ENCODE measurements at regions not wholly inside any gene's neighbourhood (a gene's known extent, or its start where the extent isn't known, plus 50 kb on each side); places are given as distances from the start of the nearest gene placed in this dataset.
"Not testable (repeated sequence)": the region's sequence is repeated elsewhere in the genome, so short reads cannot be mapped to it uniquely, and the experiment has no call there.

DNA sequence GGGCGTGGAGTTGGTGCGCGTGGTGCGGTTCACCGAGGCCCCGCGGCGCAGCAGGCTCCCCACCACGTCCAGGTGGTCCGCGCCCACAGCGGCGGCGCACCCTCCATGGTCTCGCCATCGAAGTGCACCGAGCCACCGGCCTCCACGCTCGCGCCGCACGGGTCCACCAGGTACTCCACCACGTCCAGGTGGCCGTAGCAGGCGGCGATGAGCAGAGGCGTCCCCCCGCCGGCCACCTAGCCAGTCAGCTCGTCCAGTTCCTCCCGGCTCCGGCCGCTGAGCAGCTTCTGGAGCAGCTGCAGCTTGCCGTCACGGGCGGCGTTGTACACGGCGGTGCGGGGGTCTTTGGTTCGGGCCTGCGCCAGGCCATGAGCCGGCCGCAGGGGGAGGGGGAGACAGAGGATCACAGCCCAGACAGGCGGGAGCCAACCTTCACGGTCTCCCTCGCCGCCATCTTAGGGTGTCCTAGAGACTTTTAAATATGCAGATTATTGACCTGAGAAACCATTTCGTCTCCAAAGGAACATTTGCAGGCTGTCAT lies 149.8 kb downstream of the POTEC start:
- H3K36me3 Mint-ChIP-seq (ENCODE audit: low read depth); H3K4me3 Mint-ChIP-seq; H3K4me1 Mint-ChIP-seq (ENCODE audit: low read depth); H3K27ac Mint-ChIP-seq; CTCF ChIA-PET; intact Hi-C loops (cut with micrococcal nuclease); H3K9me3 Mint-ChIP-seq; DNase-seq; H3K27me3 Mint-ChIP-seq (ENCODE audit: low read depth): not testable (repeated sequence)

DNA sequence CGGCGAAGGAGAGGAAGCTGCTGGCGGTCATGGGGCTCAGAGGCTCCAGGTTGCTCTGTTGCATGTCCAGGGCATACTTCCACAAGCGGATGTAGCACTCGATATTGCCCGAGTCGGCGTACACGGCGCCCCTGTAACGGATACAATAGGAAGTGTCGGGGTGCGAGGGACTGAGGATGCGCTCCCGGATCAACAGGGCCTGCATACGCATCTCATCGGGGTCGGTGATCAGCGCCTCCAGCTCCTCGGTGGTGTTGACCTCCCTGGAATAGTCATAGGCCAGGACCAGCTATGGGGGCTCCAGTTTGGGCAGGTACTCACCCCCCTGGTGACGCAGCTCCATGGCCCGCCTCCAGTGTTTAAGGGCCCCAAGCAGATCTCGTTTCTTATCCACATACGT lies 150.8 kb downstream of the POTEC start:
- intact Hi-C loops (cut with micrococcal nuclease); H3K27me3 Mint-ChIP-seq (ENCODE audit: low read depth); H3K36me3 Mint-ChIP-seq (ENCODE audit: low read depth): not testable (repeated sequence)

DNA sequence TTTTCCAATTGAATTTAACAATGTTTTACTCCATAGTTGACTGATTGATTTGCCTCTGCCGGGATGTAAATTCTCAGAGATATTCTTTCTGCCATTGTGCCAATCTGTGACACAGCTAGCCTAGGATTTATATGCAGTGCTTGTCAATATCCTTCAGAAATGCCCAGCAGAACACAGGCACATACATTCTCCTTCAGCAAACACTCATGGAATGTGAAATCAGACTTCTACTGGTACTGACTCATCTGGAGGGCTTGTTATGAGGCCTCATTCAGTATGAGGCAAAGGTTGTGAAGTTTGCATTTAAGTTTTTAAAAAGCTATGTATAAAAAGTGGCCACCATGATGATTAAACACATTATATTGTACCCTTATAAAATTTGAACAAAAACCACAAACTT lies 158.4 kb downstream of the POTEC start:
- H3K4me1 Mint-ChIP-seq (ENCODE audit: low read depth); H3K9me3 Mint-ChIP-seq; DNase-seq; intact Hi-C loops (cut with micrococcal nuclease); H3K27me3 Mint-ChIP-seq (ENCODE audit: low read depth); H3K27ac Mint-ChIP-seq; CTCF ChIA-PET; H3K4me3 Mint-ChIP-seq; H3K36me3 Mint-ChIP-seq (ENCODE audit: low read depth): not testable (repeated sequence)

More for the DNA sequence above, 150.8 kb downstream of the POTEC start:
- CTCF ChIA-PET; H3K9me3 Mint-ChIP-seq; H3K27ac Mint-ChIP-seq; H3K4me1 Mint-ChIP-seq (ENCODE audit: low read depth); DNase-seq; H3K4me3 Mint-ChIP-seq: not testable (repeated sequence)

DNA sequence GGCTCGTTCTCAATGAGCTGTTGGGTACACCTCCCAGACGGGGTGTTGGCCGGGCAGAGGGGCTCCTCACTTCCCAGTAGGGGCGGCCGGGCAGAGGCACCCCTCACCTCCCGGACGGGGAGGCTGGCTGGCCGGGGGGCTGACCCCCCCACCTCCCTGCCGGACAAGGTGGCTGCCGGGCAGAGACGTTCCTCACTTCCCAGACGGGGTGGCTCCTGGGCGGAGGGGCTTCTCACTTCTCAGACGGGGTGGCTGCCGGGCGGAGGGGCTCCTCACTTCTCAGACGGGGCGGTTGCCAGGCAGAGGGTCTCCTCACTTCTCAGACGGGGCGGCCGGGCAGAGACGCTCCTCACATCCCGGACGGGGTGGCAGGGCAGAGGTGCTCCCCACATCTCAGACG lies 160.7 kb downstream of the POTEC start:
- DNase-seq; H3K27ac Mint-ChIP-seq; H3K9me3 Mint-ChIP-seq; H3K27me3 Mint-ChIP-seq (ENCODE audit: low read depth); H3K4me1 Mint-ChIP-seq (ENCODE audit: low read depth); H3K4me3 Mint-ChIP-seq; H3K36me3 Mint-ChIP-seq (ENCODE audit: low read depth); CTCF ChIA-PET; intact Hi-C loops (cut with micrococcal nuclease): not testable (repeated sequence)

DNA sequence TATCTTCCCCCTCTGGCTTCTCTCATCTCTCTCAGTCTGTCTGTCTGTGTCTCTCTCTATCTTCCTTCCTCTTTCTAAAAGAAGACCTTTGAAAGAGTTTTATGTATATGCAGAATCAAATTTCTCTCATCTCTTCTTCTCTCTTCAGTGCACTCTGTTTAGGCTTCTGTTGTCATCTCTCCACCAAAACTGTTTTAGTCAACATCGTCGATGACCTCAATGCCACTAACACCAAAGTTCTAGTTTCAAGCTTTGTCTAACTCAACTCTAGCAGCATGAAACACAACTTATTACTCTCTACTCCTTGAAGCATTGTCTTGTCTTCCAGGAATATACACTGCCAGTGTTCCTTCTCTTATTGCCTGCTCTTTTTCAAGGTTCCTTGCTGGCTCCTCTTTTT lies 163.9 kb downstream of the POTEC start:
- H3K27ac Mint-ChIP-seq; DNase-seq; CTCF ChIA-PET; H3K27me3 Mint-ChIP-seq (ENCODE audit: low read depth); H3K4me1 Mint-ChIP-seq (ENCODE audit: low read depth); H3K9me3 Mint-ChIP-seq; H3K36me3 Mint-ChIP-seq (ENCODE audit: low read depth); intact Hi-C loops (cut with micrococcal nuclease); H3K4me3 Mint-ChIP-seq: not testable (repeated sequence)

DNA sequence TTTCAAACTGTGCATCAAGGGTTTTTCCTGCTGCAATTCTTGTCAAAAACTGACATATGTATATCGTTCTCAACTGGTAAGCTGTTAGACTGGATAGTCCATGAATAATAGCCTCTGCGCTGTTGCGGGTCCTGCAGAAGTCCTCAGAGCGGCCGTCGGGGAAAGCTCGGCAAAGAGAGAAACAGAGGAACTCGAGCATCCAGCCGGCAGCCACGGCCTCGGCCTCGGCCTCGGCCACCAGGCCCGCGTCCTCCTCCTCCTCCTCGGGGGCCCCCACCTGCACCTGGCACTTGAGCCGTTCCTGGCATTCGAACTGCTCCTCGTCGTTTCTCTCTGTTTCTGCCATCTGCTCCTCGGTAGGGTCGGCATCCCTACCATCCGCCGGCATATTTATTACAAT lies 165.0 kb downstream of the POTEC start:
- intact Hi-C loops (cut with micrococcal nuclease); H3K4me3 Mint-ChIP-seq; CTCF ChIA-PET; H3K27ac Mint-ChIP-seq; H3K9me3 Mint-ChIP-seq; H3K4me1 Mint-ChIP-seq (ENCODE audit: low read depth); DNase-seq; H3K27me3 Mint-ChIP-seq (ENCODE audit: low read depth); H3K36me3 Mint-ChIP-seq (ENCODE audit: low read depth): not testable (repeated sequence)

DNA sequence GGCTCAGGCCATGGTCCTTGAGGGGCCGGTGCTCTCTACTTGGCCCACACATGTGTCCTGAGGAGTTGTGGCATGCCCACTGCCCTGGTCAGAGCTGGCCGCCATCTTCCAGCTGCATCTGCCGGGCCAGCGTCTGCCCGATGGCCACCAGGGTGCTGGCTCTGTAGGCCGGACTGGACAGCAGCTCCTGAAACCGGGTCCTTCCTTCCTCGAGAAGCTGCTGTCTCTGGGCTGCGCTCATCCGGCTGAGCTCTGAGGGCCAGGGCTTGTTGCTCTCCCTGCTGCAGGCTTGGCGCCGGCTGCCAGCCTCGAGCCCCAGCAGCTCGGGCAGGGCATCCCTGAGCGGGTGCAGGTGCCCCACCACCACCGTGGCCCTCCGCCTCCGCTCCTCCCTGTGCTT lies 182.1 kb downstream of the POTEC start:
- DNase-seq; intact Hi-C loops (cut with micrococcal nuclease); CTCF ChIA-PET; H3K9me3 Mint-ChIP-seq; H3K4me3 Mint-ChIP-seq; H3K4me1 Mint-ChIP-seq (ENCODE audit: low read depth); H3K27ac Mint-ChIP-seq; H3K27me3 Mint-ChIP-seq (ENCODE audit: low read depth); H3K36me3 Mint-ChIP-seq (ENCODE audit: low read depth): not testable (repeated sequence)

DNA sequence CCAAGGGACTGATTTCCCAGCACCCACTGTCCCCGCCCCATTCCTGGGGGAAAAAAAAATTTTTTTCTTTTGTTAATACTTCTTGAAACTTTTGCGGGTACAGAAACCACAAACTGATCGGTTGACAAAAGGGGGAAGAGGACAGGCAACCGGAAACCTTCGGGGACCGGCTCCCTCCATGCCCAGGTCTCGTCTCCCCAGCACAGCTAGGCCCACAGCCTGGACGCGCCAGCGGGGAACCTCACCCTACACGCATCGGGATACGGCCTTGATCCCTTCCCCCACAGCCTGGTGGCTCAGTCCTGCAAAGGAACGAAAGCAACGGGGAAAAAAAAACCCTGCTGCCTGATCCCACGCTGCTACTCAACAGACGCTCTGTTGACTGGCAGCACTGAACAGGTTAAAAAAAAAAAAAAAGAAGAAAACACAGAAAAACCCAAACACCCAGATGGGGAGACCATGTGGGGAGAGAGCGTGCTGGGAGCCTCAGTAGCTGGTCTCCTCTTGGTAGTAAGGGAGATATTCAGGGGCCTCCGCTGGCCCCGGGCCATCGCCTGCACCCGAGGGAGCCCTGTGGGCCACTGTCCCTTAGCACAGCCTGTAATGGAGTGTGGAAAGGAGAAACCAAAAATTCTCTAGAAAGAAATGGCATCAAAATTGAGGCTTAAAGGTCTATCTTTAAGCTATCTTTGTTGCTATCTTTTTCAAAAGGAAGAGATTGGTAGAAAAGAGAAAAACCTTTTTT lies 185.7 kb downstream of the POTEC start:
- not testable (repeated sequence) for H3K4me1 Mint-ChIP-seq (ENCODE audit: low read depth); H3K9me3 Mint-ChIP-seq

DNA sequence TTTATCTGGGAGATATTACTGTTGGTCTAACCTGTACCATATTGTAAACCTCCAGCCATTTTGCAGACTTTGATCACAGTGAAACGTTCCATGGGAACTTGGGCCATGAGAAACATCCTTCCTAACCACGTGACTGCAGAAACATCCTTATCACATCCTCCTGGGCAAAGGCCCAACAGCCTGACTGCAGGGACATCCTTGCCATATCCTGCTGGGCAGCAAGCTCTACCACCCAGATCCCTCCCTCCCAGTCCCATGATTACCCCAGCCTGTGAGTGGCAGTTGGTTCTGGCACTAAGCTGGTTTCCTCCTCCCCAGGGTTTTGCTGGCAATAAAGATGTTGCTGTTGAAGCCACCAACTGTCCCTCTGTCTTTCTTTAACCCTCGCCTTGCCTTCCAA lies 201.2 kb downstream of the POTEC start:
- H3K27ac Mint-ChIP-seq; DNase-seq; intact Hi-C loops (cut with micrococcal nuclease); H3K4me1 Mint-ChIP-seq (ENCODE audit: low read depth); H3K27me3 Mint-ChIP-seq (ENCODE audit: low read depth); H3K9me3 Mint-ChIP-seq; H3K4me3 Mint-ChIP-seq; CTCF ChIA-PET; H3K36me3 Mint-ChIP-seq (ENCODE audit: low read depth): not testable (repeated sequence)

More for the DNA sequence above, 185.7 kb downstream of the POTEC start:
- CTCF ChIA-PET; H3K27me3 Mint-ChIP-seq (ENCODE audit: low read depth); H3K27ac Mint-ChIP-seq; H3K36me3 Mint-ChIP-seq (ENCODE audit: low read depth); intact Hi-C loops (cut with micrococcal nuclease); DNase-seq; H3K4me3 Mint-ChIP-seq: not testable (repeated sequence)

DNA sequence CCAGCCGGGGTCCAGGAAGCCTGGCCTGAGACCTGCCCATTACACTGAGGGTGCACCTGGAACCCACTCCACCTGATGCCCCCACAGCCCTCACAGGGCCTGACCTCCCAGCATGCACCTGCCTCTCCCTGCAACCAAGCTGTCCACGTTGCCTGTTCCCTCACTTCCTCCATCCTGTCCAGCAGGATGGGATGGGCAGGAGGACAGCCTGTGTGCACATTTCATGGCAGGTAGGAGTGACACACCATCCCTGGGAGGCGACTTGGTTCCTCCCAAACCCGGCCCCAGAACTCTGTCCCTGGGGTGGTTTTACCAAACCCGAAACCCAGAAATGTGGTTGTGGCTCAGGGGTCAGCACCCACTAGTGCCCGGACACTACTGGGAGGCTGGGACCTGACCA lies 203.8 kb upstream of the ZNF519 start:
- H3K27ac Mint-ChIP-seq; H3K4me3 Mint-ChIP-seq; CTCF ChIA-PET; H3K4me1 Mint-ChIP-seq (ENCODE audit: low read depth); H3K9me3 Mint-ChIP-seq; intact Hi-C loops (cut with micrococcal nuclease); DNase-seq; H3K27me3 Mint-ChIP-seq (ENCODE audit: low read depth); H3K36me3 Mint-ChIP-seq (ENCODE audit: low read depth): not testable (repeated sequence)

DNA sequence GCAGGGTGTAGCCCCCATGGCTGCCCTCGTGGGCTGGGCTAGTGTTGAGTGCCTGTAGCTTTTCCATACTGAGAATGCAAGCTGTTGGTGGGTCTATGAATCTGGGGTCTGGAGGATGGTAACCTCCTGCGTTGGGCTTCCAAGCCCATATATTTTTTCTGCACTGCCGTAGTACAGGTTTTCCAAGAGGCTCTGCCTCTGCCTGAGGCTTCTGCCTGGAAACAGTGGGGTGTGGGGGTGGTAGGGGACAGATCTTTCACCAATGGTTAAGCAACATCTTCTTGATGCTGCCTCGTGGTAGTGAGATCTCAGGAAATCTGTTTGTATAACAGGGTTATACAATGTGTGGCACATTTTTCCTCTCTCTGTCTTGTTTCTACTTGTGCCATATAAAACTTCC lies 189.0 kb upstream of the ZNF519 start:
- H3K9me3 Mint-ChIP-seq; H3K27me3 Mint-ChIP-seq (ENCODE audit: low read depth); H3K4me1 Mint-ChIP-seq (ENCODE audit: low read depth); H3K36me3 Mint-ChIP-seq (ENCODE audit: low read depth); intact Hi-C loops (cut with micrococcal nuclease); CTCF ChIA-PET; H3K27ac Mint-ChIP-seq; DNase-seq; H3K4me3 Mint-ChIP-seq: not testable (repeated sequence)

DNA sequence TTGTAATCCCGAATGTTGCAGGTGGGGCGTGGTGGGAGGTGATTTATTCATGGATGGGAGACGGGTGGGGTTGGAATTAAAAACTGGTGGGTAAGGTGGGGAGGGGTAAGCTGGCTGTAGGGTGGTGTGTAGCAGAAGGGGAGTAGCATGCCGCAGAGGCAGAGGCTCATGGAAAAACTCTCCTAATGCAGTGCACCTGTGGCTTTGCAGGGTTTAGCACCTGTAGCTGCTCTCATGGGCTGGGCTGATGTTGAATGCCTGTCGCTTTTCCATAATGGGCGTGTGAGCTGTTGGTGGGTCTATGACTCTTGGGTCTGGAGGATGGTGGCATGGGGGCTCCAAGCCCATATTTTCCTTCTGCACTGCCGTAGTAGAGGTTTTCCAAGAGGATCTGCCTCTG lies 169.0 kb upstream of the ZNF519 start:
- H3K36me3 Mint-ChIP-seq (ENCODE audit: low read depth); intact Hi-C loops (cut with micrococcal nuclease); H3K27me3 Mint-ChIP-seq (ENCODE audit: low read depth); H3K27ac Mint-ChIP-seq; H3K4me3 Mint-ChIP-seq; DNase-seq; H3K4me1 Mint-ChIP-seq (ENCODE audit: low read depth); H3K9me3 Mint-ChIP-seq; CTCF ChIA-PET: not testable (repeated sequence)

DNA sequence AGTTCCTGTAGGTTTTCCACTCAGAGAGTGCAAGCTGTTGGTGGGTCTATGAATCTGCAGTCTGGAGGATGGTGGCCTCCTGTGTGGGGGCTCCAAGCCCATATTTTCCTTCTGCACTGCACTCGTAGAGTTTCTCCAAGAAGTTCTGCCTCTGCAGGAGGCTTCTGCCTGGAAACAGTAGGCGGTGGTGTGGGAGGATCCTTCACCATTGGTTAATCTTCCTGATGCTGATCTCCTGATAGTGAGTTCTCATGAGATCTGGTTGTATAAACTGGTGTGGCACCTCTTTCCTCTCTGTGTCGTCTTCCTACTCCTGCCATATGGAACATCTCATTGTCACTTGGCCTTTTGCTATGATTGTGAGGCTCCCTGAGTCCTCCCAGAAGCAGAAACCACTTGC lies 162.8 kb upstream of the ZNF519 start:
- H3K4me1 Mint-ChIP-seq (ENCODE audit: low read depth); intact Hi-C loops (cut with micrococcal nuclease); DNase-seq; CTCF ChIA-PET; H3K27me3 Mint-ChIP-seq (ENCODE audit: low read depth); H3K4me3 Mint-ChIP-seq; H3K36me3 Mint-ChIP-seq (ENCODE audit: low read depth); H3K9me3 Mint-ChIP-seq; H3K27ac Mint-ChIP-seq: not testable (repeated sequence)
